ENCODE measurements at regions not wholly inside any gene's neighbourhood (a gene's known extent, or its start where the extent isn't known, plus 50 kb on each side); places are given as distances from the start of the nearest gene placed in this dataset.

- Mint-ChIP-seq H3K4me1 (no peaks in the 10 kb centered on the region), H3K9me3 (no peaks in the 10 kb centered on the region), H3K27ac (no peak overlapping the region), H3K36me3 (no peaks in the 10 kb centered on the region), H3K27me3 (peaks cover 0 to 2% (median 0%) of the 10 kb centered on the region in 5 donors), H3K4me3 (no peak overlapping the region)
- DNase-seq = no peak
- ATAC-seq = no peak
- POLR2A ChIA-PET = no interaction called here
These were observed 432.5 kb downstream of the CD109 start for GRCh38 chr6:74128536-74128935.

GRCh38 chr6:74117113-74117512, 421.1 kb downstream of the CD109 start:
- peaks cover 0 to 9% (median 2%) of the 10 kb centered on the region in 5 donors for H3K27me3 Mint-ChIP-seq
- POLR2A ChIA-PET = no interaction called here
- no peak overlapping the region for H3K4me3 Mint-ChIP-seq
- H3K36me3 Mint-ChIP-seq = no peaks in the 10 kb centered on the region
- H3K9me3 Mint-ChIP-seq = peaks cover 0 to 29% (median under 1%) of the 10 kb centered on the region in 9 donors
- H3K4me1 Mint-ChIP-seq = no peaks in the 10 kb centered on the region
- no peak for DNase-seq
- ATAC-seq = no peak
- no peak overlapping the region for H3K27ac Mint-ChIP-seq

GRCh38 chr6:74115674-74116073, 419.7 kb downstream of the CD109 start:
- DNase-seq = no peak
- Mint-ChIP-seq H3K4me3 (no peak overlapping the region), H3K4me1 (no peaks in the 10 kb centered on the region), H3K27ac (no peak overlapping the region), H3K9me3 (peaks cover 0 to 29% (median 2%) of the 10 kb centered on the region in 9 donors), H3K27me3 (peaks cover 0 to 9% (median 3%) of the 10 kb centered on the region in 5 donors), H3K36me3 (no peaks in the 10 kb centered on the region)
- POLR2A ChIA-PET = no interaction called here
- no peak for ATAC-seq

GRCh38 chr6:74114428-74114827, 418.4 kb downstream of the CD109 start:
- ATAC-seq (no peak), DNase-seq (no peak)
- Mint-ChIP-seq H3K4me1 (no peaks in the 10 kb centered on the region), H3K27ac (no peak overlapping the region), H3K4me3 (no peak overlapping the region), H3K27me3 (peaks cover 0 to 9% (median 3%) of the 10 kb centered on the region in 5 donors), H3K36me3 (no peaks in the 10 kb centered on the region), H3K9me3 (peaks cover 0 to 29% (median 2%) of the 10 kb centered on the region in 9 donors)
- POLR2A ChIA-PET = no interaction called here

GRCh38 chr6:74113901-74114300, 417.9 kb downstream of the CD109 start:
- POLR2A ChIA-PET = no interaction called here
- peaks cover 0 to 29% (median 2%) of the 10 kb centered on the region in 9 donors for H3K9me3 Mint-ChIP-seq
- H3K27me3 Mint-ChIP-seq = peaks cover 0 to 9% (median 3%) of the 10 kb centered on the region in 5 donors
- ATAC-seq (no peak), DNase-seq (no peak)
- H3K4me1 Mint-ChIP-seq = no peaks in the 10 kb centered on the region
- H3K36me3 Mint-ChIP-seq = no peaks in the 10 kb centered on the region
- H3K4me3 Mint-ChIP-seq = no peak overlapping the region
- no peak overlapping the region for H3K27ac Mint-ChIP-seq

- ATAC-seq (no peak), DNase-seq (no peak)
- no peak overlapping the region for H3K4me3 Mint-ChIP-seq
- no peaks in the 10 kb centered on the region for H3K36me3 Mint-ChIP-seq
- no peaks in the 10 kb centered on the region for H3K27me3 Mint-ChIP-seq
- POLR2A ChIA-PET = no interaction called here
- H3K4me1 Mint-ChIP-seq = no peaks in the 10 kb centered on the region
- no peak overlapping the region for H3K27ac Mint-ChIP-seq
- H3K9me3 Mint-ChIP-seq = no peaks in the 10 kb centered on the region
These were observed 407.4 kb downstream of the CD109 start for GRCh38 chr6:74103417-74103816.

- H3K4me1 Mint-ChIP-seq = no peaks in the 10 kb centered on the region
- H3K27ac Mint-ChIP-seq = no peak overlapping the region
- H3K36me3 Mint-ChIP-seq = no peaks in the 10 kb centered on the region
- ATAC-seq = no peak
- no peaks in the 10 kb centered on the region for H3K27me3 Mint-ChIP-seq
- peaks cover 0 to 6% (median 0%) of the 10 kb centered on the region in 9 donors for H3K9me3 Mint-ChIP-seq
- H3K4me3 Mint-ChIP-seq = no peak overlapping the region
- POLR2A ChIA-PET = no interaction called here
- no peak for DNase-seq
These were observed 404.8 kb downstream of the CD109 start for GRCh38 chr6:74100719-74101287.

GRCh38 chr6:74096329-74096728, 400.3 kb downstream of the CD109 start:
- peaks cover 0 to 9% (median 0%) of the 10 kb centered on the region in 5 donors for H3K27me3 Mint-ChIP-seq
- no peak overlapping the region for H3K4me3 Mint-ChIP-seq
- POLR2A ChIA-PET = no interaction called here
- DNase-seq (no peak), ATAC-seq (no peak)
- no peaks in the 10 kb centered on the region for H3K36me3 Mint-ChIP-seq
- no peak overlapping the region for H3K27ac Mint-ChIP-seq
- peaks cover 0 to 7% (median 0%) of the 10 kb centered on the region in 9 donors for H3K9me3 Mint-ChIP-seq
- no peaks in the 10 kb centered on the region for H3K4me1 Mint-ChIP-seq

GRCh38 chr6:74093361-74093760, 397.4 kb downstream of the CD109 start:
- peaks cover 0 to 7% (median 0%) of the 10 kb centered on the region in 9 donors for H3K9me3 Mint-ChIP-seq
- no peaks in the 10 kb centered on the region for H3K36me3 Mint-ChIP-seq
- ATAC-seq = no peak
- peaks cover 0 to 9% (median 3%) of the 10 kb centered on the region in 5 donors for H3K27me3 Mint-ChIP-seq
- POLR2A ChIA-PET = no interaction called here
- no peak overlapping the region for H3K27ac Mint-ChIP-seq
- H3K4me1 Mint-ChIP-seq = no peaks in the 10 kb centered on the region
- no peak for DNase-seq
- no peak overlapping the region for H3K4me3 Mint-ChIP-seq

GRCh38 chr6:74091794-74092157, 395.8 kb downstream of the CD109 start:
- H3K27ac Mint-ChIP-seq = no peak overlapping the region
- peaks cover 0 to 9% (median 3%) of the 10 kb centered on the region in 5 donors for H3K27me3 Mint-ChIP-seq
- H3K4me3 Mint-ChIP-seq = no peak overlapping the region
- no peaks in the 10 kb centered on the region for H3K4me1 Mint-ChIP-seq
- no peak for ATAC-seq
- DNase-seq = no peak
- POLR2A ChIA-PET = no interaction called here
- peaks cover 0 to 7% (median 0%) of the 10 kb centered on the region in 9 donors for H3K9me3 Mint-ChIP-seq
- no peaks in the 10 kb centered on the region for H3K36me3 Mint-ChIP-seq

- Mint-ChIP-seq H3K27me3 (peaks cover 0 to 9% (median 3%) of the 10 kb centered on the region in 5 donors), H3K4me3 (no peak overlapping the region), H3K4me1 (no peaks in the 10 kb centered on the region), H3K36me3 (no peaks in the 10 kb centered on the region), H3K27ac (no peak overlapping the region), H3K9me3 (peaks cover 0 to 5% (median 0%) of the 10 kb centered on the region in 9 donors)
- DNase-seq = peak in 2 of 10 donors; percentile 7 to 8
- no peak for ATAC-seq
- POLR2A ChIA-PET = no interaction called here
These were observed 395.3 kb downstream of the CD109 start for GRCh38 chr6:74091136-74091793.

- Mint-ChIP-seq H3K27me3 (peaks cover 0 to 7% (median 3%) of the 10 kb centered on the region in 5 donors), H3K4me3 (no peak overlapping the region), H3K36me3 (no peaks in the 10 kb centered on the region), H3K9me3 (peaks cover 0 to 5% (median 0%) of the 10 kb centered on the region in 9 donors), H3K4me1 (no peaks in the 10 kb centered on the region), H3K27ac (no peak overlapping the region)
- DNase-seq = no peak
- POLR2A ChIA-PET = no interaction called here
- no peak for ATAC-seq
These were observed 391.9 kb downstream of the CD109 start for GRCh38 chr6:74087899-74088298.

GRCh38 chr6:74075896-74076295, 379.9 kb downstream of the CD109 start:
- no peak for DNase-seq
- Mint-ChIP-seq H3K36me3 (no peaks in the 10 kb centered on the region), H3K4me1 (no peaks in the 10 kb centered on the region), H3K27me3 (no peaks in the 10 kb centered on the region), H3K4me3 (no peak overlapping the region), H3K27ac (no peak overlapping the region), H3K9me3 (peaks cover 0 to 8% (median 0%) of the 10 kb centered on the region in 9 donors)
- ATAC-seq = no peak
- POLR2A ChIA-PET = no interaction called here

GRCh38 chr6:74075323-74075722, 379.3 kb downstream of the CD109 start:
- Mint-ChIP-seq H3K9me3 (peaks cover 0 to 8% (median 0%) of the 10 kb centered on the region in 9 donors), H3K36me3 (no peaks in the 10 kb centered on the region), H3K4me1 (no peaks in the 10 kb centered on the region), H3K27me3 (no peaks in the 10 kb centered on the region), H3K27ac (no peak overlapping the region), H3K4me3 (no peak overlapping the region)
- POLR2A ChIA-PET = no interaction called here
- DNase-seq (no peak), ATAC-seq (no peak)
